HCT116 (cell line): ENCODE measurements at regions not wholly inside any gene's neighbourhood (a gene's known extent, or its start where the extent isn't known, plus 50 kb on each side); places are given as distances from the start of the nearest gene placed in this dataset.
"Not testable (repeated sequence)": the region's sequence is repeated elsewhere in the genome, so short reads cannot be mapped to it uniquely, and the experiment has no call there.

Experiments
- ATAC-seq: fragments of 200-7000 bp; cut with Tn5 transposase; 2 replicates; pipeline ENCODE4 v1.9.1; 2020; ENCODE audit warnings: mild to moderate bottlenecking, moderate library complexity
- BruUV-seq: library from RNA; stranded (reverse); fragments of 400-500 nt; replicated peaks from 2 replicates; lab custom pipeline; 2021; lab: Mats Ljungman, UMichigan
- CTCF ChIA-PET: fragments of 300-600 bp; sonication (Branson Sonifier 250); formaldehyde crosslinking; loops from one replicate; lab custom pipeline; 2021; ENCODE audit warnings: antibody characterized with exemption; lab: Charles Lee
- POLR2A ChIA-PET: fragments of 300-600, 350-600 bp; sonication (Branson Sonifier 250); formaldehyde crosslinking; loops from one replicate; lab custom pipeline; 2021; ENCODE audit warnings: antibody characterized with exemption; lab: Charles Lee
- RAD21 ChIA-PET, 2 experiments: fragments of 300-600 bp; sonication (Branson Sonifier 250); formaldehyde crosslinking; loops; one replicate each; lab custom pipeline; 2023; ENCODE audit warnings: low total read pairs in 2 of 2; ENCODE audit not compliant: uncharacterized antibody in 2 of 2, unreplicated experiment in 2 of 2, low non-redundant PET in 1 of 2; lab: Charles Lee
- DNase-seq: peaks from one replicate; pipeline ENCODE4 v3.0.0-alpha.2; 2010; ENCODE audit warnings: low read depth, low spot score
- H2AFZ ChIP-seq: fragments of 200-600 bp; shearing (Covaris generic), sonication (generic); 2 replicates; pipeline ENCODE4 v1.6.1; 2017; ENCODE audit warnings: low read depth, mixed run types, mixed read lengths, antibody characterized with exemption, low read length; ENCODE audit not compliant: poor library complexity, severe bottlenecking
- H3K27ac ChIP-seq: 2 replicates; pipeline ENCODE4 v1.5.1; 2012; ENCODE audit warnings: low read depth, low read length
- H3K27me3 ChIP-seq: fragments of 200-600 bp; sonication (generic); 2 replicates; pipeline ENCODE4 v1.6.1; 2016; ENCODE audit warnings: mixed run types, low read length, mixed read lengths; ENCODE audit not compliant: insufficient read depth
- H3K36me3 ChIP-seq, 2 experiments: fragments of 200-500 bp in 1 of 2; fragments of 200-600 bp in 1 of 2; sonication (Bioruptor generic) in 1 of 2; sonication (generic) in 1 of 2; 2 replicates each; pipeline versions ENCODE4 v1.5.1 to v1.6.1; 2014 to 2016; ENCODE audit warnings: low read length in 2 of 2, inconsistent platforms in 1 of 2, mixed read lengths in 1 of 2, mixed run types in 1 of 2; ENCODE audit not compliant: insufficient read depth in 2 of 2, control insufficient read depth in 1 of 2
- H3K4me1 ChIP-seq, 2 experiments: fragments of 200-600 bp in 1 of 2; sonication (generic) in 1 of 2; 2 replicates each; pipeline versions ENCODE4 v1.5.1 to v1.6.1; 2012 to 2017; ENCODE audit warnings: low read length in 2 of 2, inconsistent platforms in 1 of 2, mild to moderate bottlenecking in 1 of 2, mixed read lengths in 1 of 2, mixed run types in 1 of 2, moderate library complexity in 1 of 2; ENCODE audit not compliant: insufficient read depth in 2 of 2, control insufficient read depth in 1 of 2
- H3K4me2 ChIP-seq: fragments of 200-600 bp; sonication (generic); 2 replicates; pipeline ENCODE4 v1.6.1; 2017; ENCODE audit warnings: mixed run types, low read length, mixed read lengths
- H3K4me3 ChIP-seq, 2 experiments: fragments of 200-600 bp in 1 of 2; sonication (generic) in 1 of 2; replicated peaks in 1 of 2; 2 replicates each; pipeline ENCODE4 v1.5.1; 2011 to 2016; ENCODE audit warnings: low read length in 2 of 2, control low read depth in 1 of 2, low read depth in 1 of 2, mild to moderate bottlenecking in 1 of 2, mixed read lengths in 1 of 2, mixed run types in 1 of 2
- H3K79me2 ChIP-seq: fragments of 200-600 bp; sonication (generic); 2 replicates; pipeline ENCODE4 v1.6.1; 2017; ENCODE audit warnings: mild to moderate bottlenecking, mixed run types, low read length, moderate library complexity, mixed read lengths; ENCODE audit not compliant: insufficient read depth
- H3K9ac ChIP-seq: fragments of 200-600 bp; sonication (generic); 2 replicates; pipeline ENCODE4 v1.6.1; 2016; ENCODE audit warnings: low read length, mixed read lengths
- H3K9me2 ChIP-seq: fragments of 200-600 bp; sonication (generic), shearing (Covaris generic); 2 replicates; pipeline ENCODE4 v1.6.1; 2017; ENCODE audit warnings: mixed run types, mild to moderate bottlenecking, moderate library complexity; ENCODE audit not compliant: insufficient read depth
- H3K9me3 ChIP-seq, 2 experiments: fragments of 200-500 bp in 1 of 2; fragments of 200-600 bp in 1 of 2; sonication (Bioruptor generic) in 1 of 2; sonication (generic) in 1 of 2; 2 replicates each; pipeline ENCODE4 v1.6.1; 2014 to 2017; ENCODE audit warnings: low read length in 2 of 2, mixed read lengths in 2 of 2, inconsistent platforms in 1 of 2, low read depth in 1 of 2, mild to moderate bottlenecking in 1 of 2, mixed run types in 1 of 2, moderate library complexity in 1 of 2; ENCODE audit not compliant: control insufficient read depth in 1 of 2, insufficient read depth in 1 of 2
- H4K20me1 ChIP-seq: fragments of 200-600 bp; sonication (generic), shearing (Covaris generic); 2 replicates; pipeline ENCODE4 v1.6.1; 2017; ENCODE audit warnings: mixed run types, mild to moderate bottlenecking, moderate library complexity; ENCODE audit not compliant: insufficient read depth
- CBX3 ChIP-seq: IDR thresholded peaks from 2 replicates; pipeline ENCODE4 v1.6.1; 2012; ENCODE audit warnings: low read depth
- EZH2phosphoT487 ChIP-seq: fragments of 200-600 bp; IDR thresholded peaks from 2 replicates; pipeline ENCODE4 v1.6.1; 2018; ENCODE audit warnings: antibody characterized with exemption, borderline replicate concordance
- POLR2AphosphoS5 ChIP-seq: IDR thresholded peaks from 2 replicates; pipeline ENCODE4 v1.6.1; 2011; ENCODE audit warnings: mild to moderate bottlenecking, low read depth, low read length, moderate library complexity
- RAD21 ChIP-seq: IDR thresholded peaks from 2 replicates; pipeline ENCODE4 v1.6.1; 2012; ENCODE audit warnings: low read depth, mild to moderate bottlenecking
- SIN3A ChIP-seq: IDR thresholded peaks from 2 replicates; pipeline ENCODE4 v1.6.1; 2012; ENCODE audit warnings: low read depth
- SRF ChIP-seq: IDR thresholded peaks from 2 replicates; pipeline ENCODE4 v1.6.1; 2012; ENCODE audit warnings: low read depth
- TCF7L2 ChIP-seq: IDR thresholded peaks from 2 replicates; pipeline ENCODE4 v1.7.0; 2011; ENCODE audit warnings: borderline replicate concordance, inconsistent platforms; ENCODE audit not compliant: insufficient read depth, insufficient read length; ENCODE audit errors: extremely low read depth
- YY1 ChIP-seq: IDR thresholded peaks from 2 replicates; pipeline ENCODE4 v1.6.1; 2011; ENCODE audit warnings: low read length, low read depth, moderate library complexity, mild to moderate bottlenecking; ENCODE audit not compliant: insufficient replicate concordance; ENCODE audit errors: extremely low read depth
- ZFX ChIP-seq: fragments of 450-650 bp; IDR thresholded peaks from 2 replicates; pipeline ENCODE4 v1.6.1; 2017
- ZNF274 ChIP-seq: fragments of 200-500 bp; sonication (Bioruptor generic); IDR thresholded peaks from 2 replicates; pipeline ENCODE4 v1.6.1; 2014; ENCODE audit warnings: mild to moderate bottlenecking, low read depth, low read length, inconsistent platforms
- intact Hi-C: fragments of 100-400 bp; cut with micrococcal nuclease; formaldehyde crosslinking; loops from 2 replicates; pipeline ENCODE4 v1.10.0; 2022
- TF ChIP-seq, protein P1 (sequence below): IDR thresholded peaks from 2 replicates; pipeline ENCODE4 v1.6.1; 2012
- TF ChIP-seq, protein P2 (sequence below): IDR thresholded peaks from 2 replicates; pipeline ENCODE4 v1.6.1; 2011; ENCODE audit warnings: mild to moderate bottlenecking, low read length, moderate library complexity; ENCODE audit not compliant: insufficient replicate concordance; ENCODE audit errors: extremely low read depth
- TF ChIP-seq, protein P3 (sequence below), 3 experiments: fragments of 200-600 bp in 1 of 3; sonication (generic) in 1 of 3; IDR thresholded peaks in 2 of 3; conservative IDR thresholded peaks in 1 of 3; 2 replicates each; pipeline ENCODE4 v1.5.1; 2012 to 2017; ENCODE audit warnings: low read depth in 2 of 3, low read length in 2 of 3, antibody characterized with exemption in 1 of 3, borderline replicate concordance in 1 of 3, control low read depth in 1 of 3, mild to moderate bottlenecking in 1 of 3, mixed read lengths in 1 of 3, mixed run types in 1 of 3, moderate library complexity in 1 of 3; ENCODE audit not compliant: insufficient read depth in 1 of 3

DNA sequence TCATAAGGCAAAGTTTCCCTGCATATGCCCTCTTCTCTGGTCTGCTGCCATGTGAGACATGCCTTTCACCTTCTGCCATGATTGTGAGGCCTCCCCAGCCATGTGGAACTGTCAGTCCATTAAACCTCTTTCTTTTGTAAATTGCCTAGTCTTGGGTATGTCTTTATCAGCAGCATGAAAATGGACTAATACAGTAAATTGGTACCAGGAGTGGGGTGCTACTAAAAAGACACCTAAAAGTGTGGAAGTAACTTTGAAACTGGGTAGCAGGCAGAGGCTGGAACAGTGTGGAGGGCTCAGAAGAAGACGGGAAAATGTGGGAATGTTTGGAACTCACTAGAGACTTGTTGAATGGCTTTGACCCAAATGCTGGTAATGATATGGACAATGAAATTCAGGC is 534.5 kb downstream of the GPAM start:
- POLR2A ChIA-PET, H3K27ac ChIP-seq, H3K27me3 ChIP-seq, H3K9me3 ChIP-seq, H3K79me2 ChIP-seq, H3K9me2 ChIP-seq, ATAC-seq, H3K36me3 ChIP-seq, DNase-seq, CTCF ChIA-PET, H4K20me1 ChIP-seq, H3K4me2 ChIP-seq, intact Hi-C loops, RAD21 ChIA-PET, H3K4me1 ChIP-seq, H2AFZ ChIP-seq, BruUV-seq, H3K4me3 ChIP-seq, H3K9ac ChIP-seq: not testable (repeated sequence)

DNA sequence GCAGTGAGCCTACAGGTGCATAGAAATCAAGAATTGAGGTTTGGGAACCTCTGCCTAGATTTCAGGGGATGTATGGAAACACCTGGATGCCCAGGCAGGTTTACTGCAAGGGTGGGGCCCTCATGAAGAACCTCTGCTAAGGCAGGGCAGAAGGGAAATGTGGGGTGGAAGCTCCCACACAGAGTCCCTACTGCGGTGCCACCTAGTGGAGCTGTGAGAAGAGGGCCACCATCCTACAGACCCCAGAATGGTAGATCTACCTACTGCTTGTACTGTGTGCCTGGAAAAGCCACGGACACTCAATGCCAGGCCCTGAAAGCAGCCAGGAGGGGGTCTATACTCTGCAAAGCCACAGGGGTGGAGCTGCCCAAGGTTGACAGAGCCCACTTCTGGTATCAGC is 533.5 kb downstream of the GPAM start:
- H4K20me1 ChIP-seq = no peaks in the 10 kb centered on the region
- DNase-seq = no peak
- no peak overlapping the region for H2AFZ ChIP-seq
- no peaks in the 10 kb centered on the region for H3K79me2 ChIP-seq
- H3K9me3 ChIP-seq = peaks cover 0 to 4% of the 10 kb centered on the region in 2 experiments; a peak in 1 of 4 replicates
- peak; percentile 67 for ATAC-seq
- BruUV-seq = no TSS peak
- no peaks in the 10 kb centered on the region for H3K9me2 ChIP-seq
- ChIA-PET POLR2A (no interaction called here), CTCF (no interaction called here), RAD21 (no interaction called here)
- H3K27me3 ChIP-seq = no peaks in the 10 kb centered on the region
- H3K27ac ChIP-seq = no peak overlapping the region
- no peak overlapping the region for H3K9ac ChIP-seq
- intact Hi-C loops = no loop called here
- H3K4me1 ChIP-seq = no peaks in the 10 kb centered on the region
- TF ChIP-seq YY1 (no peak), EZH2phosphoT487 (no peak), ZFX (no peak), SRF (no peak), SIN3A (no peak), TCF7L2 (no peak), POLR2AphosphoS5 (no peak), CBX3 (no peak), RAD21 (0 out of 2 replicates have a peak, but pooled peaks have one; percentile 28), ZNF274 (no peak)
- TF ChIP-seq, protein P1, sequence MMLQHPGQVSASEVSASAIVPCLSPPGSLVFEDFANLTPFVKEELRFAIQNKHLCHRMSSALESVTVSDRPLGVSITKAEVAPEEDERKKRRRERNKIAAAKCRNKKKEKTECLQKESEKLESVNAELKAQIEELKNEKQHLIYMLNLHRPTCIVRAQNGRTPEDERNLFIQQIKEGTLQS = no peak
- TF ChIP-seq, protein P2, sequence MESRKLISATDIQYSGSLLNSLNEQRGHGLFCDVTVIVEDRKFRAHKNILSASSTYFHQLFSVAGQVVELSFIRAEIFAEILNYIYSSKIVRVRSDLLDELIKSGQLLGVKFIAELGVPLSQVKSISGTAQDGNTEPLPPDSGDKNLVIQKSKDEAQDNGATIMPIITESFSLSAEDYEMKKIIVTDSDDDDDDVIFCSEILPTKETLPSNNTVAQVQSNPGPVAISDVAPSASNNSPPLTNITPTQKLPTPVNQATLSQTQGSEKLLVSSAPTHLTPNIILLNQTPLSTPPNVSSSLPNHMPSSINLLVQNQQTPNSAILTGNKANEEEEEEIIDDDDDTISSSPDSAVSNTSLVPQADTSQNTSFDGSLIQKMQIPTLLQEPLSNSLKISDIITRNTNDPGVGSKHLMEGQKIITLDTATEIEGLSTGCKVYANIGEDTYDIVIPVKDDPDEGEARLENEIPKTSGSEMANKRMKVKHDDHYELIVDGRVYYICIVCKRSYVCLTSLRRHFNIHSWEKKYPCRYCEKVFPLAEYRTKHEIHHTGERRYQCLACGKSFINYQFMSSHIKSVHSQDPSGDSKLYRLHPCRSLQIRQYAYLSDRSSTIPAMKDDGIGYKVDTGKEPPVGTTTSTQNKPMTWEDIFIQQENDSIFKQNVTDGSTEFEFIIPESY = no peak
- TF ChIP-seq, protein P3, sequence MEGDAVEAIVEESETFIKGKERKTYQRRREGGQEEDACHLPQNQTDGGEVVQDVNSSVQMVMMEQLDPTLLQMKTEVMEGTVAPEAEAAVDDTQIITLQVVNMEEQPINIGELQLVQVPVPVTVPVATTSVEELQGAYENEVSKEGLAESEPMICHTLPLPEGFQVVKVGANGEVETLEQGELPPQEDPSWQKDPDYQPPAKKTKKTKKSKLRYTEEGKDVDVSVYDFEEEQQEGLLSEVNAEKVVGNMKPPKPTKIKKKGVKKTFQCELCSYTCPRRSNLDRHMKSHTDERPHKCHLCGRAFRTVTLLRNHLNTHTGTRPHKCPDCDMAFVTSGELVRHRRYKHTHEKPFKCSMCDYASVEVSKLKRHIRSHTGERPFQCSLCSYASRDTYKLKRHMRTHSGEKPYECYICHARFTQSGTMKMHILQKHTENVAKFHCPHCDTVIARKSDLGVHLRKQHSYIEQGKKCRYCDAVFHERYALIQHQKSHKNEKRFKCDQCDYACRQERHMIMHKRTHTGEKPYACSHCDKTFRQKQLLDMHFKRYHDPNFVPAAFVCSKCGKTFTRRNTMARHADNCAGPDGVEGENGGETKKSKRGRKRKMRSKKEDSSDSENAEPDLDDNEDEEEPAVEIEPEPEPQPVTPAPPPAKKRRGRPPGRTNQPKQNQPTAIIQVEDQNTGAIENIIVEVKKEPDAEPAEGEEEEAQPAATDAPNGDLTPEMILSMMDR (IDR thresholded peaks at IDR 0.05 in 2 of 3, conservative IDR thresholded peaks at IDR 0.05 in 1 of 3; ENCODE audit: borderline replicate concordance in 1 of 3, insufficient read depth in 1 of 3, low read depth in 2 of 3, low read length in 2 of 3) = peak in 2 of 3 experiments; percentile 31 to 41; a peak in 4 of 6 replicates
- H3K4me3 ChIP-seq = no peak overlapping the region
- H3K36me3 ChIP-seq = no peaks in the 10 kb centered on the region
- no peak overlapping the region for H3K4me2 ChIP-seq
